Progenitor cell of endocrine pancreas (in vitro differentiated cells): ENCODE measurements at regions not wholly inside any gene's neighbourhood (a gene's known extent, or its start where the extent isn't known, plus 50 kb on each side); places are given as distances from the start of the nearest gene placed in this dataset.

Source experiments
- DNase-seq: peaks from one replicate; pipeline ENCODE4 v3.0.0; 2021; ENCODE audit warnings: low spot score; ENCODE audit not compliant: unreplicated experiment
- H3K27ac Mint-ChIP-seq: 2 replicates; pipeline ENCODE4 v1.8.0; 2021; ENCODE audit warnings: mild to moderate bottlenecking, moderate library complexity, mixed read lengths
- H3K27me3 Mint-ChIP-seq: 2 replicates; pipeline ENCODE4 v1.8.0; 2021; ENCODE audit warnings: mixed read lengths
- H3K36me3 Mint-ChIP-seq: 2 replicates; pipeline ENCODE4 v1.8.0; 2022; ENCODE audit warnings: mixed read lengths; ENCODE audit not compliant: insufficient read depth
- H3K4me1 Mint-ChIP-seq: 2 replicates; pipeline ENCODE4 v1.8.0; 2021; ENCODE audit warnings: low read depth, mixed read lengths
- H3K4me3 Mint-ChIP-seq: 2 replicates; pipeline ENCODE4 v1.8.0; 2021; ENCODE audit warnings: low read depth, mild to moderate bottlenecking, moderate library complexity, mixed read lengths
- H3K9me3 Mint-ChIP-seq: 2 replicates; pipeline ENCODE4 v1.8.0; 2021; ENCODE audit warnings: low read depth, mixed read lengths
- CTCF ChIP-seq: fragments of 200-600 bp; sonication (generic); IDR thresholded peaks from one replicate; pipeline ENCODE4 v1.5.0; 2021; ENCODE audit warnings: antibody characterized with exemption, mild to moderate bottlenecking; ENCODE audit not compliant: unreplicated experiment

- no peak overlapping the region for H3K4me3 Mint-ChIP-seq
- H3K27ac Mint-ChIP-seq: no peak overlapping the region
- no peaks in the 10 kb centered on the region for H3K36me3 Mint-ChIP-seq
- no peaks in the 10 kb centered on the region for H3K27me3 Mint-ChIP-seq
- no peaks in the 10 kb centered on the region for H3K9me3 Mint-ChIP-seq
- no peak for TF ChIP-seq CTCF
- peaks cover 8% of the 10 kb centered on the region for H3K4me1 Mint-ChIP-seq
- no peak for DNase-seq
Observed at GRCh38 chr3:118713502-118714207, 321.0 kb downstream of the IGSF11 start.

GRCh38 chr3:118714800-118715199 lies 319.8 kb downstream of the IGSF11 start:
- no peak overlapping the region for H3K27ac Mint-ChIP-seq
- H3K4me1 Mint-ChIP-seq: peaks cover 8% of the 10 kb centered on the region
- H3K4me3 Mint-ChIP-seq: no peak overlapping the region
- peaks cover 6% of the 10 kb centered on the region for H3K9me3 Mint-ChIP-seq
- no peak for TF ChIP-seq CTCF
- DNase-seq: no peak
- peaks cover 2% of the 10 kb centered on the region for H3K36me3 Mint-ChIP-seq
- H3K27me3 Mint-ChIP-seq: no peaks in the 10 kb centered on the region

GRCh38 chr3:118729546-118729945 lies 305.1 kb downstream of the IGSF11 start:
- DNase-seq: no peak
- Mint-ChIP-seq H3K27me3 (no peaks in the 10 kb centered on the region), H3K36me3 (no peaks in the 10 kb centered on the region), H3K4me1 (no peaks in the 10 kb centered on the region), H3K4me3 (no peak overlapping the region), H3K9me3 (no peaks in the 10 kb centered on the region), H3K27ac (no peak overlapping the region)
- no peak for TF ChIP-seq CTCF

GRCh38 chr3:118734664-118735063 lies 300.0 kb downstream of the IGSF11 start:
- Mint-ChIP-seq H3K36me3 (no peaks in the 10 kb centered on the region), H3K9me3 (peaks cover 3% of the 10 kb centered on the region), H3K4me1 (no peaks in the 10 kb centered on the region), H3K27ac (no peak overlapping the region), H3K4me3 (no peak overlapping the region), H3K27me3 (no peaks in the 10 kb centered on the region)
- no peak for DNase-seq
- no peak for TF ChIP-seq CTCF

- H3K4me3 Mint-ChIP-seq: no peak overlapping the region
- no peak overlapping the region for H3K27ac Mint-ChIP-seq
- H3K36me3 Mint-ChIP-seq: peaks cover 1% of the 10 kb centered on the region
- H3K27me3 Mint-ChIP-seq: no peaks in the 10 kb centered on the region
- H3K4me1 Mint-ChIP-seq: no peaks in the 10 kb centered on the region
- DNase-seq: no peak
- H3K9me3 Mint-ChIP-seq: peaks cover 9% of the 10 kb centered on the region
- TF ChIP-seq CTCF: no peak
Observed at GRCh38 chr3:118736107-118736506, 298.5 kb downstream of the IGSF11 start.
